ENCODE measurements at regions not wholly inside any gene's neighbourhood (a gene's known extent, or its start where the extent isn't known, plus 50 kb on each side); places are given as distances from the start of the nearest gene placed in this dataset.

DNA sequence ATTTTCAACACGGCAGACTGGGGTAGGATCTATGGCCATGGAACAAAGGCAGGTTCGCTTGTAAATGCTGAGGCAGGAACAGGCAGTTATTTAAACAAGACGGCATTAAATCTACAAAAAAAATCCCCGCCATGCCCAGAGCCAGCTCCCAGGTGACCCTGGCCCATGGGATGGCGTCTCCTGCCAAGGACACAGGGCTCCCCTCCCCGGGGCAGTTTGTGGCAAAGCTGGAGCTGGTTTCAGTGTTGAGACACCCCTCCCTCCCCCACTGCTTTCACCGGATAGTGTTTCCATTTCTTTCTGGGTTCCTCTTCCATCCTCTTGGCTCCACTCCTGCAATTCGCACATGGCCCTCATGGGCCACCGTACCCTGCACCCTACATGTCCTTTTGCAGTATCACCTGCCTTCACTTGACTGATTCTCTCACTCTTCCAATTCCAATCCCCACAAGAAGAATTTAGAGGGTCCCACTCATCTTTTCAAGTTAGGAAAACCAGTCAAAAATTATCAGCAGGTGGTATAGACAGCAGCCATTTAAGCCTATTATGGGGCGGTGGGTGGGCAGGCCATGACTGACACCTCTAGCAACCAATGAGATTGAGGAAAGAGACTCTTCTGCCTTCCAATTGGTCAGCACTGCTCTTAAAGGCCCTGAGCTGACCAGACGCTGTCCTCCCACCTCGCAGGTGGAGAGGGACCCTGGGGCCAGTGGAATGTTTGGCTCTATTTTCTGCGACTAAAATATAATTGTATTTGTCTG lies 52.0 kb downstream of the OLIG1 start:
- no peak overlapping the region for H3K27ac Mint-ChIP-seq
- peaks cover 0 to 1% (median under 1%) of the 10 kb centered on the region in 3 donors for H3K4me1 Mint-ChIP-seq
- DNase-seq: no peak
- H3K9me3 Mint-ChIP-seq: no peaks in the 10 kb centered on the region
- ATAC-seq (ENCODE audit: low read depth in 2 of 2): no peak
- H3K36me3 Mint-ChIP-seq: no peaks in the 10 kb centered on the region
- no peak overlapping the region for H3K4me3 Mint-ChIP-seq
- peaks cover 35 to 44% (median 37%) of the 10 kb centered on the region in 3 donors for H3K27me3 Mint-ChIP-seq

- DNase-seq (no peak), ATAC-seq (ENCODE audit: low read depth in 2 of 2) (no peak)
- no peak overlapping the region for H3K27ac Mint-ChIP-seq
- no peaks in the 10 kb centered on the region for H3K36me3 Mint-ChIP-seq
- no peaks in the 10 kb centered on the region for H3K9me3 Mint-ChIP-seq
- H3K27me3 Mint-ChIP-seq: peaks cover 36 to 46% (median 39%) of the 10 kb centered on the region in 3 donors
- H3K4me1 Mint-ChIP-seq: peaks cover 6% of the 10 kb centered on the region in 3 donors
- no peak overlapping the region for H3K4me3 Mint-ChIP-seq
These were observed 52.6 kb downstream of the OLIG1 start for GRCh38 chr21:33122507-33122906.

- H3K9me3 Mint-ChIP-seq: no peaks in the 10 kb centered on the region
- ATAC-seq (ENCODE audit: low read depth in 2 of 2) (no peak), DNase-seq (no peak)
- no peak overlapping the region for H3K27ac Mint-ChIP-seq
- H3K27me3 Mint-ChIP-seq: peaks cover 41 to 44% (median 43%) of the 10 kb centered on the region in 3 donors
- H3K4me1 Mint-ChIP-seq: peaks cover 6 to 10% (median 6%) of the 10 kb centered on the region in 3 donors
- no peaks in the 10 kb centered on the region for H3K36me3 Mint-ChIP-seq
- H3K4me3 Mint-ChIP-seq: peak overlapping the region in 1 of 8 donors; percentile 15
These were observed 53.6 kb downstream of the OLIG1 start for GRCh38 chr21:33123374-33124123.

- H3K4me1 Mint-ChIP-seq: peaks cover 6 to 10% (median 6%) of the 10 kb centered on the region in 3 donors
- ATAC-seq (ENCODE audit: low read depth in 2 of 2): no peak
- no peaks in the 10 kb centered on the region for H3K9me3 Mint-ChIP-seq
- peaks cover 36 to 53% (median 52%) of the 10 kb centered on the region in 3 donors for H3K27me3 Mint-ChIP-seq
- H3K36me3 Mint-ChIP-seq: no peaks in the 10 kb centered on the region
- H3K4me3 Mint-ChIP-seq: no peak overlapping the region
- no peak overlapping the region for H3K27ac Mint-ChIP-seq
- DNase-seq: no peak
These were observed 54.9 kb downstream of the OLIG1 start for GRCh38 chr21:33124889-33125288.

- ATAC-seq (ENCODE audit: low read depth in 2 of 2) (no peak), DNase-seq (no peak)
- H3K36me3 Mint-ChIP-seq: no peaks in the 10 kb centered on the region
- H3K4me1 Mint-ChIP-seq: peaks cover 6 to 10% (median 6%) of the 10 kb centered on the region in 3 donors
- no peak overlapping the region for H3K27ac Mint-ChIP-seq
- H3K27me3 Mint-ChIP-seq: peaks cover 41 to 63% (median 62%) of the 10 kb centered on the region in 3 donors
- no peak overlapping the region for H3K4me3 Mint-ChIP-seq
- H3K9me3 Mint-ChIP-seq: no peaks in the 10 kb centered on the region
These were observed 55.9 kb downstream of the OLIG1 start for GRCh38 chr21:33125680-33126375.

GRCh38 chr21:33126569-33126968 lies 56.6 kb downstream of the OLIG1 start:
- H3K9me3 Mint-ChIP-seq: no peaks in the 10 kb centered on the region
- DNase-seq: no peak
- ATAC-seq (ENCODE audit: low read depth in 2 of 2): no peak
- no peaks in the 10 kb centered on the region for H3K36me3 Mint-ChIP-seq
- peak overlapping the region in 1 of 8 donors; percentile 31 for H3K4me3 Mint-ChIP-seq
- H3K27ac Mint-ChIP-seq: no peak overlapping the region
- peaks cover 45 to 70% (median 68%) of the 10 kb centered on the region in 3 donors for H3K27me3 Mint-ChIP-seq
- peaks cover 6 to 10% (median 6%) of the 10 kb centered on the region in 3 donors for H3K4me1 Mint-ChIP-seq

- DNase-seq: no peak
- Mint-ChIP-seq H3K27me3 (peaks cover 44 to 67% (median 67%) of the 10 kb centered on the region in 3 donors), H3K4me3 (peak overlapping the region in 5 of 8 donors; percentile 1 to 45 (median 23)), H3K27ac (peak overlapping the region in 1 of 6 donors; percentile 71), H3K9me3 (no peaks in the 10 kb centered on the region), H3K4me1 (peaks cover 6 to 10% (median 6%) of the 10 kb centered on the region in 3 donors), H3K36me3 (no peaks in the 10 kb centered on the region)
- ATAC-seq (ENCODE audit: low read depth in 2 of 2): peak in 1 of 2 donors; percentile 21
These were observed 57.4 kb downstream of the OLIG1 start for GRCh38 chr21:33127154-33127867.

GRCh38 chr21:33127868-33128242 lies 57.9 kb downstream of the OLIG1 start:
- H3K4me1 Mint-ChIP-seq: peaks cover 6 to 10% (median 6%) of the 10 kb centered on the region in 3 donors
- no peaks in the 10 kb centered on the region for H3K9me3 Mint-ChIP-seq
- no peaks in the 10 kb centered on the region for H3K36me3 Mint-ChIP-seq

DNA sequence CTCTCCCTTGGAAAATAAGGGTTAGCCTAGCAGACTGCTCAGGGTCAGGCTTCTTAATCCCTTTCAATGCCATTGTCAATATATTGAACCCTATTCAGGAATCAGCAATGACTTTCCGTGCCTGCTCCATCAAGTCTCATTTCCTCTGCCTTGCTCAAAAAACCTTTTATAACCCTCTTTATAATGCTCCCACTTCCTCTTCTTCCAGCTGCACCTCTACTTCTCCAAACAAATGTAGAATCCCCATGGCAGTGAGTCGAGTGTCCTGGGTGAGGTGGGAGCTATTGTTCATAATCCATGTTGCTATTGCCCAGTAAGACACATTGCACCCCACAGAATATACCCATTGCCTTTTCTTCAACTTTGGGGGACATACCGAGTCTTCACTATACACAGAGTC lies 58.6 kb downstream of the OLIG1 start:
- H3K4me3 Mint-ChIP-seq: no peak overlapping the region
- H3K9me3 Mint-ChIP-seq: no peaks in the 10 kb centered on the region
- ATAC-seq (ENCODE audit: low read depth in 2 of 2) (no peak), DNase-seq (no peak)
- no peak overlapping the region for H3K27ac Mint-ChIP-seq
- no peaks in the 10 kb centered on the region for H3K36me3 Mint-ChIP-seq
- H3K27me3 Mint-ChIP-seq: peaks cover 48 to 73% (median 61%) of the 10 kb centered on the region in 3 donors
- peaks cover 6 to 10% (median 6%) of the 10 kb centered on the region in 3 donors for H3K4me1 Mint-ChIP-seq

More at GRCh38 chr21:33127868-33128242, 57.9 kb downstream of the OLIG1 start:
- Mint-ChIP-seq H3K27ac (peak overlapping the region in 1 of 6 donors; percentile 43), H3K27me3 (peaks cover 47 to 72% (median 64%) of the 10 kb centered on the region in 3 donors), H3K4me3 (no peak overlapping the region)
- DNase-seq: no peak
- ATAC-seq (ENCODE audit: low read depth in 2 of 2): no peak

DNA sequence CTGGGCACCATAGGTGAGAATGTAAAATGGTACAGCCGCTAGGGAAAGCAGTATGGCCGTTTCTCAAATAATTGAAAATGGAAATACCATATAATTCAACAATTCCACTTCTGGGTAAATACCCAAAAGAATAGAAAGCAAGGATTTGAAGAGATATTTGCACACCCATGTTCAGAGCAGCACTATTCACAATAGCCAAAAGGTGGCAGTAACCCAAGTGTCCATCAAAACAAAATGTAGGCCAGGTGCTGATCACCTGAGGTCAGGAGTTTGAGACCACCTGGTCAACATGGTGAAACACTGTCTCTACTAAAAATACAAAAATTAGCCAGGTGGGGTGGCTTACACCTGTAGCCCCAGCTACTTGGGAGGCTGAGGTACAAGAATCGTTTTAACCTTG lies 62.1 kb downstream of the OLIG1 start:
- DNase-seq (no peak), ATAC-seq (ENCODE audit: low read depth in 2 of 2) (no peak)
- H3K27ac Mint-ChIP-seq: peak overlapping the region in 1 of 6 donors; percentile 24
- no peaks in the 10 kb centered on the region for H3K36me3 Mint-ChIP-seq
- H3K4me3 Mint-ChIP-seq: no peak overlapping the region
- no peaks in the 10 kb centered on the region for H3K9me3 Mint-ChIP-seq
- H3K4me1 Mint-ChIP-seq: peaks cover 3 to 9% (median 5%) of the 10 kb centered on the region in 3 donors
- H3K27me3 Mint-ChIP-seq: peaks cover 51 to 56% (median 53%) of the 10 kb centered on the region in 3 donors

DNA sequence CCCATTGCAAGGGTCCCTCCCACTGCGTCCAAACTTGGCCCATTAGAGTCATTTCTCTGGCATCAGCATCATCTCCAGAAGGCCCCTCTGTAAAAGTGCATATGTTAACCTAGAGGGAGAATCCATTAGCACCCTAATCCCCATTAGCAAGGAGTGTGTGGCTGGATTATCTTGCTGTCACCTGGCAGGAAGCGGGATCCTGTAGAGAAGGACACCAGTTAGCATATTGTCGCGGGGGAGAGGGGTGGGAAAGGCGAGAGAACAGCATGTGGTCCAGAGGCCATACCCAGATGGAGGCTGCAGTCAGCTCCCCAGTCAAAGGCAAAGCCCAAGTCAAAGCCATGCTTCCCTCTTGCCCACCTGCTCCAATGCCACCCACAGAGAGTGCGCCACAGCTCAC lies 64.0 kb downstream of the OLIG1 start:
- no peaks in the 10 kb centered on the region for H3K4me1 Mint-ChIP-seq
- H3K27me3 Mint-ChIP-seq: peaks cover 35 to 41% (median 41%) of the 10 kb centered on the region in 3 donors

GRCh38 chr21:33135925-33136324 lies 66.0 kb downstream of the OLIG1 start:
- Mint-ChIP-seq H3K27me3 (peaks cover 30 to 42% (median 30%) of the 10 kb centered on the region in 3 donors), H3K4me3 (no peak overlapping the region), H3K9me3 (no peaks in the 10 kb centered on the region), H3K27ac (no peak overlapping the region), H3K36me3 (no peaks in the 10 kb centered on the region), H3K4me1 (no peaks in the 10 kb centered on the region)
- no peak for ATAC-seq (ENCODE audit: low read depth in 2 of 2)
- DNase-seq: no peak

More for the DNA sequence above, 64.0 kb downstream of the OLIG1 start:
- Mint-ChIP-seq H3K27ac (no peak overlapping the region), H3K9me3 (no peaks in the 10 kb centered on the region), H3K4me3 (no peak overlapping the region), H3K36me3 (no peaks in the 10 kb centered on the region)
- DNase-seq (no peak), ATAC-seq (ENCODE audit: low read depth in 2 of 2) (no peak)

Measured in naive B cell (primary cell).